T47D (cell line): ENCODE measurements at regions not wholly inside any gene's neighbourhood (a gene's known extent, or its start where the extent isn't known, plus 50 kb on each side); places are given as distances from the start of the nearest gene placed in this dataset.
"Not testable (repeated sequence)": the region's sequence is repeated elsewhere in the genome, so short reads cannot be mapped to it uniquely, and the experiment has no call there.

Source experiments
- DNase-seq, 2 experiments: peaks; one replicate each; pipeline versions ENCODE4 v3.0.0 to v3.0.0-alpha.2; 2011 to 2012; ENCODE audit warnings: low read depth in 1 of 2, low spot score in 1 of 2
- JUND ChIP-seq: IDR thresholded peaks from 2 replicates; pipeline ENCODE4 v1.6.1; 2012; ENCODE audit warnings: low read depth
- in situ Hi-C: cut with HindIII; loops from 2 replicates; pipeline ENCODE4 v1.10.0; 2016; ENCODE audit warnings: low sequenced_read_pairs, low pct_unique_long_range_greater_than_20kb

DNA sequence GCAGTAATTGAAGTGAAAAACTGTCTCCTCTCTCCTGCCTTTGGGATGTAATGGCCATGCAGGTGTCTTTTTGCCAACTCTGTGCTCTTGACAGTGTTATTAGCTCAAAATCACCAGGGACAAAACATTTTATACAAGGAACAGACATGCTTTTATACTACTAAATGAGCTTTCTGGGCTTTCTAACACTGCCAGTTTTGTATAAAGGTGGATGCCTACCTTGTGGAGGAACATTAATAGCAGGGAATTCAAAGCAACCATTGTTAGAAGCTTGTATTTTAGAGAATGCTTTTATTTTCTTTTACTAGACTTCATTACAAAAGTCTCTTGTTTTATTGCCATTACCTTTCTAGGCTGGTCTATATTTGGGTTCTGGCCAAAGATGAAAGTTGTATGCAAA lies 54.7 kb upstream of the ARSJ start:
- no peak for TF ChIP-seq JUND
- in situ Hi-C loops, result no loop called here
- DNase-seq, result no peak

- in situ Hi-C loops, result no loop called here
- no peak for TF ChIP-seq JUND
- DNase-seq, result no peak
Observed at GRCh38 chr4:114036426-114036825, 57.0 kb upstream of the ARSJ start.

DNA sequence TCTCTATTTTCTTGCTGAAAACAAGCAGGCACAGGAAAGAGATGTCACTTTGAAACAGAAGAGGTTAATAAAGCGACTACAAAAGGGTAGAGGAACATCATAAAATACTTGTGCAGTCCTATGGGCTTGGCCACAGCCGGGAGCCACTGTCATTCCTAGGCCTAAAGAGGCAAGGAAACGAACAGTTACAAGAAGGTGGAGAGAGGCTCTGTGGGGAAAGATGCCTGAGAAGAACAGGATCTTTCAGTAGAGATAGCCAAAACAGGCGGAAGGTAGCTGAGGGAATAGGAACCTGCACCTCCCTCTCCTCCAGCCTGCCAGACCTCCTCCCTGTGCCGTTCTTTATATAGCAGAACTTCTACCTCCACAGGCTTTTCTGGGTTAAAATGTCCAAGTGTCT lies 57.4 kb upstream of the ARSJ start:
- in situ Hi-C loops, result no loop called here
- no peak for TF ChIP-seq JUND
- no peak for DNase-seq

GRCh38 chr4:114037988-114038387 lies 58.5 kb upstream of the ARSJ start:
- in situ Hi-C loops, result no loop called here
- no peak for TF ChIP-seq JUND
- DNase-seq, result no peak

DNA sequence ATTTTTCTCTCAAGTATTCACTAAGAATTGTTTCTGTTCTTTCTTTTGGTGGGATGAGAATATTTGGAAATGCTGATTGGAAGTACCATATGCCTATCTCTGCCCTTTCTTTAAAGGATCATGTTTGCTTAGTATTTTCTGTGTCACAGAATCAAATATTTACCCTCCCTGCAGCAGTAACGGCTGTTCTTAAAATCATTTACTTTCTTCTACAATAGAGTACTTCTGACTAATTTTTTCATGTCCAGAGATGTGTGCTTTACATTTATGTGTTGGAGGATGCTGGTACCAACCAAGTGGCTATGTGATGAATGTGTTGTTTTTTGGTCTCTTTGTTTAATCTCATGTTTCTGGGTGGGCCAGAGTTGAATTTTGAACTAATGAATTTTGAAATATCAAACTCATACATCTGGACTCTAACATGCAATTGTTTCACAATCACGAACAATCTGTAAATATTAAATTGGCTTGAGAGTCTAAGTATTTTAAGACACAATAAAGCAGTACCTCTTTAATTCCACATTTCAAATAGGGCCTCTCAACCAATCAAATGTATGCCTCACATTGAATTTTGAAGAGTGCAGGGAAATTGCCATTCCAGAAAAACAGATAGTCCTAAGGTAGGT lies 59.4 kb upstream of the ARSJ start:
- DNase-seq, result no peak

DNA sequence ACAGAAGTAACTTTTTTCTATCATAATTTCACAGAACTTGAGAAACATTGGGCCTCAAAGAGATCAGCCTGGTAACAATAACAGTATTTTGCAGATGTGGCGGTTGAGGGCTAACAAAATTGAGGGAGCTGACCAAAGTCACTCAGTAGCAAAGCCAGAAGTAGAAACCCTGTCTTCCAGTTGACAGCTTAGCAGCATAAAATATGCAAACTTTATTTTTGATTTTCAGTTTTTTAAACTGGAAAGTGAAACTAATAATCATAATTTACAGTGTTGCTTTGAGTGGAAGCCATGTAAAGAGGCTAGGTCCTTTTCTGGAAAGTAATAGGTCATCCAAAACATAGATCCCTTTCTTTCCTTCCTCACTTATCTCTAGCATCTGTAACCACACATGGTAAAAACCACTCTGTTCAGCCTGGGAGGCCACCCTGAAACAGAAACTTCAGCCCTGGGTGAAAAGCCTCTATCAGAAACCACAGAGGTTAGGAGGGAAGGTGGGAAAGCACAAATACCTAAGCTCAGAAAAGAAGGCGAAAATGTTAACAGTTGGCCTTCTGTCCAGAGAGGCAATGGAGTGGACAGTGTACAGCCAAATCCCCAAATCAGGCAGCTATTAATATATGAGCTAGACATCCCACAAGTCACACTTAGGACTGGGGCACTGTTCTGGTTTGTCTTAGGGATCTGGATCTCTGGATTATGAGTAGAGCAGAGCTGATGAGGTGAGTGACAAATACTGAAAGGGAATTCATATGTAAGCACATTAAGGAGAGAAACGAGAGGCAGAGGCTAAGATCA lies 61.1 kb upstream of the ARSJ start:
- DNase-seq, result no peak
- TF ChIP-seq JUND, result no peak
- in situ Hi-C loops, result no loop called here

More for the DNA sequence above, 59.4 kb upstream of the ARSJ start:
- in situ Hi-C loops, result no loop called here
- TF ChIP-seq JUND, result no peak

GRCh38 chr4:114041117-114041475 lies 61.6 kb upstream of the ARSJ start:
- in situ Hi-C loops, result no loop called here
- no peak for DNase-seq
- no peak for TF ChIP-seq JUND

- no peak for DNase-seq
- in situ Hi-C loops, result no loop called here
- no peak for TF ChIP-seq JUND
Observed at GRCh38 chr4:114043116-114043515, 63.7 kb upstream of the ARSJ start.

GRCh38 chr4:114044351-114044750 lies 64.9 kb upstream of the ARSJ start:
- in situ Hi-C loops, DNase-seq: not testable (repeated sequence)

DNA sequence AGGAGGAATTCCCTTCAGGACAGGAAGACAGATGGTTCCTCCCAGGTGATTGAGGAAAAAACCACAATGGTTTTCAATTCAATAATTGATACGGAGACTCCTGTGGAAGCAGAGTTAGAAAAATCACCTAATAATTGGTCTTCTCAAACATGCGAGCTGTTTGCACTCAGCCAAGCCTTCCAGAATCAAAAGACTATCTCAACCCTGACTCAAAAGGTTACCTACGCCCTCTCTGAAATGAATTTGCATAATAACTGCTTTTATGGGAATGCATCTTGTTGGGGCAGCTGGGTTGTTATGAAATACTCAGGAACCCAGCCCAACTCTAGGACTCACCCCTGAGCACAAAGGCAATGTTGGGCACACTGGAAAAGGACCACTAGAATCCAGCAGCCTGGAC lies 66.9 kb upstream of the ARSJ start:
- DNase-seq, result no peak
- no peak for TF ChIP-seq JUND
- in situ Hi-C loops, result no loop called here

DNA sequence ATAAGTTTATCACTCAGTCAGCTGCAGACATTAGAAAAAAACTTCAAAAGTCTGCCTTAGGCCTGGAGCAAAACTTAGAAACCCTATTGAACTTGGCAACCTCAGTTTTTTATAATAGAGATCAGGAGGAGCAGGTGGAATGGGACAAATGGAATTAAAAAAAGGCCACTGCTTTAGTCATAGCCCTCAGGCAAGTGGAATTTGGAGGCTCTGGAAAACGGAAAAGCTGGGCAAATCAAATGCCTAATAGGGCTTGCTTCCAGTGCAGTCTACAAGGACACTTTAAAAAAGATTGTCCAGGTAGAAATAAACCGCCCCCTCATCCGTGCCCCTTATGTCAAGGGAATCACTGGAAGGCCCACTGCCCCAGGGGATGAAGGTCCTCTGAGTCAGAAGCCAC lies 68.7 kb upstream of the ARSJ start:
- DNase-seq, in situ Hi-C loops: not testable (repeated sequence)

DNA sequence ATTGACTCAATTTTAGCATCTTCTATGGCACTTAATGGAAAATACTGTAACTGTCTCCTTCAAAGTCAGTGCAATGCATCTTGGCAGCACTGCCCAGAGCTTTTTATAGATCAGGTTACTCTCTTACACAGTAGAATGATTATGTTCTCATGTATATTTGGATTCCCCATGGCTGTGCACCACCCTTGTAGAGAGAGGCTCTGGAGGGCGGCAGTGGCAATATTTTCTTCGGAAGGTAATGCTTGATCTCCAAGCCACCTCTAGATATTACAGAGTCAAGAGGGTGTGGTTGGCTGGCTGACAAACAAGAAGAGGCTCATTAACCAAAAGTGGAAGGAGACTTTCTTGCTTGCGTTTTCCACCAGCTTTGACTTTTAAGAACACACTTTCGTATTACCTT lies 72.8 kb upstream of the ARSJ start:
- no peak for TF ChIP-seq JUND
- no peak for DNase-seq
- in situ Hi-C loops, result no loop called here

DNA sequence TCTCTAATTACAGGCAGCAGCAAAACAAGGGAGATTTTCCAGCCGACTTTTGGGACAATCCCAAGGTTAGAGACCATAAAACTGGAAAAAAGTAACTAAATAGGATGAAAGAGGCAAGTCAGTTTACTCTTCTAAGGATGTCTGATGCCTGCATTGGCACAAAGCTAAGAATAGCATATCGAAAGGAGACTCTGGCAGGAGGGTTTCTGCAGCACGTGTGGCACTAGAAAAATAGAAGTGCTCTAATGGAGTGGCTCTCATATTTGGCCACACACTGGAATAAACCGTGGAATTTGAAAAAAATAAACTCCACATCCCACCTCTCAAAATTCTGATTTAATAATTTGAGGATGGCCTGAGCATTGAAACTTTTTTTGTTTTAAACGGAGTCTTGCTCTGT lies 77.2 kb upstream of the ARSJ start:
- in situ Hi-C loops, result no loop called here
- TF ChIP-seq JUND, result no peak
- no peak for DNase-seq

- no peak for DNase-seq
- in situ Hi-C loops, result no loop called here
- no peak for TF ChIP-seq JUND
Observed at GRCh38 chr4:114057746-114058145, 78.3 kb upstream of the ARSJ start.
